Caco-2 (cell line): ENCODE measurements at regions not wholly inside any gene's neighbourhood (a gene's known extent, or its start where the extent isn't known, plus 50 kb on each side); places are given as distances from the start of the nearest gene placed in this dataset.

Experiments
- BruUV-seq: library from RNA; stranded (reverse); fragments of 400-500 nt; replicated peaks from 2 replicates; lab custom pipeline; 2021; lab: Mats Ljungman, UMichigan
- CTCF ChIA-PET: fragments of 300-600 bp; sonication (Branson Sonifier 250); formaldehyde crosslinking; loops from one replicate; lab custom pipeline; 2022; ENCODE audit warnings: antibody characterized with exemption; lab: Charles Lee
- POLR2A ChIA-PET: fragments of 300-600 bp; sonication (Branson Sonifier 250); formaldehyde crosslinking; loops from one replicate; lab custom pipeline; 2022; ENCODE audit warnings: antibody characterized with exemption; lab: Charles Lee
- DNase-seq, 2 experiments: peaks; one replicate each; pipeline versions ENCODE4 v3.0.0 to v3.0.0-alpha.2; 2020 to 2022
- H3K27me3 ChIP-seq: replicated peaks from 2 replicates; pipeline ENCODE4 v1.6.0; 2011; ENCODE audit warnings: low read length; ENCODE audit not compliant: control insufficient read depth, insufficient read depth
- H3K36me3 ChIP-seq: 2 replicates; pipeline ENCODE4 v1.5.1; 2011; ENCODE audit warnings: low read length; ENCODE audit not compliant: control insufficient read depth, insufficient read depth
- H3K4me1 ChIP-seq: fragments of 250-450 bp; sonication (Bioruptor Pico); 2 replicates; pipeline ENCODE4 v1.5.1; 2020; ENCODE audit warnings: mild to moderate bottlenecking
- H3K4me3 ChIP-seq: 2 replicates; pipeline ENCODE4 v1.5.1; 2011; ENCODE audit warnings: low read depth, mild to moderate bottlenecking, control low read depth, low read length
- H3K9me3 ChIP-seq: fragments of 250-450 bp; sonication (Bioruptor Pico); 2 replicates; pipeline ENCODE4 v1.5.1; 2020; ENCODE audit warnings: mild to moderate bottlenecking, moderate library complexity
- H3K27ac Mint-ChIP-seq: one replicate; pipeline ENCODE4 v1.8.0; 2022; ENCODE audit warnings: mixed read lengths; ENCODE audit not compliant: unreplicated experiment
- H3K27me3 Mint-ChIP-seq: one replicate; pipeline ENCODE4 v1.8.0; 2022; ENCODE audit warnings: mixed read lengths; ENCODE audit not compliant: insufficient read depth, unreplicated experiment
- H3K36me3 Mint-ChIP-seq: one replicate; pipeline ENCODE4 v1.8.0; 2022; ENCODE audit warnings: mild to moderate bottlenecking, mixed read lengths; ENCODE audit not compliant: insufficient read depth, unreplicated experiment
- H3K4me1 Mint-ChIP-seq: one replicate; pipeline ENCODE4 v1.8.0; 2022; ENCODE audit warnings: low read depth, mixed read lengths; ENCODE audit not compliant: unreplicated experiment
- H3K4me3 Mint-ChIP-seq: one replicate; pipeline ENCODE4 v1.8.0; 2022; ENCODE audit warnings: mild to moderate bottlenecking, moderate library complexity, mixed read lengths; ENCODE audit not compliant: unreplicated experiment
- H3K9me3 Mint-ChIP-seq: one replicate; pipeline ENCODE4 v1.8.0; 2022; ENCODE audit warnings: mixed read lengths; ENCODE audit not compliant: unreplicated experiment
- intact Hi-C: fragments of 100-400 bp; cut with micrococcal nuclease; formaldehyde crosslinking; loops from one replicate; pipeline ENCODE4 v1.10.0; 2022; ENCODE audit not compliant: unreplicated experiment
- TF ChIP-seq, protein P1 (sequence below), 2 experiments: fragments of 200-600 bp in 1 of 2; IDR thresholded peaks; 1 replicate in 1 of 2; 2 replicates in 1 of 2; pipeline versions ENCODE4 v1.5.1 to v1.8.0; 2011 to 2022; ENCODE audit warnings: antibody characterized with exemption in 1 of 2, control low read depth in 1 of 2, inconsistent platforms in 1 of 2, low read depth in 1 of 2, low read length in 1 of 2, mild to moderate bottlenecking in 1 of 2, moderate library complexity in 1 of 2; ENCODE audit not compliant: insufficient read depth in 1 of 2, severe bottlenecking in 1 of 2, unreplicated experiment in 1 of 2

GRCh38 chr4:188650516-188650915, 511.3 kb downstream of the TRIML1 start:
- Histone ChIP-seq H3K4me1 (no peaks in the 10 kb centered on the region), H3K27me3 (no peaks in the 10 kb centered on the region), H3K36me3 (no peaks in the 10 kb centered on the region), H3K4me3 (no peak overlapping the region), H3K9me3 (no peaks in the 10 kb centered on the region)
- H3K36me3 Mint-ChIP-seq: no peaks in the 10 kb centered on the region
- intact Hi-C loops: no loop called here
- CTCF ChIA-PET: no interaction called here
- no peak overlapping the region for H3K27ac Mint-ChIP-seq
- no peaks in the 10 kb centered on the region for H3K27me3 Mint-ChIP-seq
- no peak for DNase-seq
- no peaks in the 10 kb centered on the region for H3K4me1 Mint-ChIP-seq
- H3K9me3 Mint-ChIP-seq: peaks cover 12% of the 10 kb centered on the region
- no peak overlapping the region for H3K4me3 Mint-ChIP-seq
- POLR2A ChIA-PET: no interaction called here
- TF ChIP-seq, protein P1, sequence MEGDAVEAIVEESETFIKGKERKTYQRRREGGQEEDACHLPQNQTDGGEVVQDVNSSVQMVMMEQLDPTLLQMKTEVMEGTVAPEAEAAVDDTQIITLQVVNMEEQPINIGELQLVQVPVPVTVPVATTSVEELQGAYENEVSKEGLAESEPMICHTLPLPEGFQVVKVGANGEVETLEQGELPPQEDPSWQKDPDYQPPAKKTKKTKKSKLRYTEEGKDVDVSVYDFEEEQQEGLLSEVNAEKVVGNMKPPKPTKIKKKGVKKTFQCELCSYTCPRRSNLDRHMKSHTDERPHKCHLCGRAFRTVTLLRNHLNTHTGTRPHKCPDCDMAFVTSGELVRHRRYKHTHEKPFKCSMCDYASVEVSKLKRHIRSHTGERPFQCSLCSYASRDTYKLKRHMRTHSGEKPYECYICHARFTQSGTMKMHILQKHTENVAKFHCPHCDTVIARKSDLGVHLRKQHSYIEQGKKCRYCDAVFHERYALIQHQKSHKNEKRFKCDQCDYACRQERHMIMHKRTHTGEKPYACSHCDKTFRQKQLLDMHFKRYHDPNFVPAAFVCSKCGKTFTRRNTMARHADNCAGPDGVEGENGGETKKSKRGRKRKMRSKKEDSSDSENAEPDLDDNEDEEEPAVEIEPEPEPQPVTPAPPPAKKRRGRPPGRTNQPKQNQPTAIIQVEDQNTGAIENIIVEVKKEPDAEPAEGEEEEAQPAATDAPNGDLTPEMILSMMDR (IDR thresholded peaks at IDR 0.05; ENCODE audit: insufficient read depth in 1 of 2, low read depth in 1 of 2, low read length in 1 of 2, severe bottlenecking in 1 of 2, unreplicated experiment in 1 of 2): no peak
- no TSS peak for BruUV-seq

DNA sequence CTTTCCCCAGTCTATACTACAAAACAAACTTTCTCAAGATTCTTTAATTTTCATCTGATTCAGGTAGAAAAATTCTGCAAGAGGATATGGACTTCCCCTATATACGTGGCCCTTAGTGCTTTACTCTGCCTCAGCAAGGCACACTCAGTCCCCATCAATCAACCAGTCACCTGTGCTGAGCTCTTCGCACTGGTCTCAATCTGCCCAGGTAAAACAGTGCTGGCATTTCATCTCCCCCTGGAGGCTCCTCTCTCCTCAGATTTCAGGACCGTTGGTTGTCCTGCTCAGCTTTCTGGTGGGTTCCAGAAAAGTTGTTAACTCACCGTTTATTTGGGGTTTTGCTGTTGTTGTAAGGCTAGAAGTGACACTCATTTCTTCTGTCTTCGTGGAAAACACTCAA, 518.1 kb downstream of the TRIML1 start:
- H3K4me3 ChIP-seq: no peak overlapping the region
- Mint-ChIP-seq H3K27me3 (no peaks in the 10 kb centered on the region), H3K9me3 (no peaks in the 10 kb centered on the region), H3K4me3 (no peak overlapping the region), H3K36me3 (no peaks in the 10 kb centered on the region), H3K4me1 (no peaks in the 10 kb centered on the region), H3K27ac (no peak overlapping the region)
- intact Hi-C loops: no loop called here
- no peaks in the 10 kb centered on the region for H3K9me3 ChIP-seq
- no peaks in the 10 kb centered on the region for H3K36me3 ChIP-seq
- BruUV-seq: no TSS peak
- DNase-seq: no peak
- ChIA-PET CTCF (interaction anchor here (1.0 kb wide), 1 partner anchor 1051 kb away, joined by 4 read pairs; no protein-coding TSS in a partner anchor), POLR2A (no interaction called here)
- H3K27me3 ChIP-seq: no peaks in the 10 kb centered on the region
- H3K4me1 ChIP-seq: no peaks in the 10 kb centered on the region
- TF ChIP-seq, protein P1 (IDR thresholded peaks at IDR 0.05; ENCODE audit: insufficient read depth in 1 of 2, low read depth in 1 of 2, low read length in 1 of 2, severe bottlenecking in 1 of 2, unreplicated experiment in 1 of 2): no peak

DNA sequence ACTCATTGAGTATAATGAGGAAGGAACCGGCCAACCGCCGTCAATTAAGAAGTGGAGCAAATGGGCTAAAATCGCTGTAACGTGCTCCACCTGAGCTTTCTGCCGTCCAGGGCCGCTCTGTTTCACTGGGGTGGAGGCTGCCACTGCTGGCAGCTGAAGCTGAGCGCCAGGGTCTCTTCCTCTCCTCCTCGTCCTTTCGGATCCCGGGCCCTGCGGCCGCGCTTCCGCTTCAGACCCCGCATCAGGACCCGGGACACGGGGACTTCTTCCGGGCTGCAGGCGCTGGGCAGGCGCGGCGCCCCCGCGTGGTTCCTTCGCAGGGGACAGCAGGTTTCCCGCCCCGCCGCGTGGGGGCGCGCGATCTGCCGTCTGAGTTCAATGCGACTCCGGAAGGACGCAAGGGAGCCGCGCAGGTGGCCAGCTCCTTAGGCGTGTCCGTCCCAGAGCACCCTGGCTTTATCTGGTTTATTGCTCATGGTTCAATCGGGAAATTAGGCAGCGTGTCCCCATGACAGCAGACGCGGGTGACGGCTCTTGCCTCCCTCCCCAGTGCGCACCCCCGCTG, 519.8 kb downstream of the TRIML1 start:
- no peaks in the 10 kb centered on the region for H3K27me3 Mint-ChIP-seq
- no peaks in the 10 kb centered on the region for H3K9me3 Mint-ChIP-seq
- Histone ChIP-seq H3K36me3 (no peaks in the 10 kb centered on the region), H3K4me1 (no peaks in the 10 kb centered on the region), H3K4me3 (no peak overlapping the region), H3K27me3 (no peaks in the 10 kb centered on the region), H3K9me3 (no peaks in the 10 kb centered on the region)
- H3K4me1 Mint-ChIP-seq: no peaks in the 10 kb centered on the region
- ChIA-PET CTCF (no interaction called here), POLR2A (no interaction called here)
- no peaks in the 10 kb centered on the region for H3K36me3 Mint-ChIP-seq
- intact Hi-C loops: no loop called here
- no TSS peak for BruUV-seq
- TF ChIP-seq, protein P1 (IDR thresholded peaks at IDR 0.05; ENCODE audit: insufficient read depth in 1 of 2, low read depth in 1 of 2, low read length in 1 of 2, severe bottlenecking in 1 of 2, unreplicated experiment in 1 of 2): no peak
- no peak overlapping the region for H3K27ac Mint-ChIP-seq
- H3K4me3 Mint-ChIP-seq: no peak overlapping the region
- no peak for DNase-seq
